Uterus (tissue), 2 donors: ENCODE measurements at regions not wholly inside any gene's neighbourhood (a gene's known extent, or its start where the extent isn't known, plus 50 kb on each side); places are given as distances from the start of the nearest gene placed in this dataset.

Experiments used
- POLR2A ChIP-seq, 2 donors: fragments of 450-650 bp; IDR thresholded peaks; one replicate each; pipeline ENCODE4 v1.6.1; 2016; ENCODE audit warnings: antibody characterized with exemption in 2 of 2, mild to moderate bottlenecking in 1 of 2, moderate library complexity in 1 of 2
- TF ChIP-seq, protein P1 (sequence below), 4 experiments: fragments of 200-600 bp in 2 of 4; fragments of 450-650 bp in 2 of 4; sonication (generic) in 2 of 4; IDR thresholded peaks; one replicate each; pipeline ENCODE4 v1.5.1; 2016 to 2019; ENCODE audit warnings: antibody characterized with exemption in 4 of 4, mild to moderate bottlenecking in 2 of 4, moderate library complexity in 1 of 4

DNA sequence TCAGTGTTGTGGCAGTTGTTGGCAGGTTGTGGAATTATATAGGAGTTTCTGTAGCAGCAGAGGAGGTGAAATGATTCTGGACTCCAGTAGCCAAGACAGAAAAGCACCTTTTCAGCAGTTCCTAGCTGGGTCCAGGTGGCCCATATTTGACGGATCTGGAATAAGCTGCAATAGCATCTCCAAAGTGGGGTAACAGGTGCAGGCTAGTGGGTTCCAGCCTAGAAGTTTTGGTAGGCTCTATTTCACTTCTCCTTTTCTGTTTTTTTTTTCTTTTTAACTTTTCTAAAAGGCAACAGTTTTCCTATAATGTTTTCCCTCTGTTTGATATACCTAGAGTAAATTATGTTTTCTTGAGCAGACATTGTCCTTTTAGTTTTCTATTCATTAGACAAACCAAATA is 392.5 kb downstream of the C4orf33 start:
- TF ChIP-seq, protein P1, sequence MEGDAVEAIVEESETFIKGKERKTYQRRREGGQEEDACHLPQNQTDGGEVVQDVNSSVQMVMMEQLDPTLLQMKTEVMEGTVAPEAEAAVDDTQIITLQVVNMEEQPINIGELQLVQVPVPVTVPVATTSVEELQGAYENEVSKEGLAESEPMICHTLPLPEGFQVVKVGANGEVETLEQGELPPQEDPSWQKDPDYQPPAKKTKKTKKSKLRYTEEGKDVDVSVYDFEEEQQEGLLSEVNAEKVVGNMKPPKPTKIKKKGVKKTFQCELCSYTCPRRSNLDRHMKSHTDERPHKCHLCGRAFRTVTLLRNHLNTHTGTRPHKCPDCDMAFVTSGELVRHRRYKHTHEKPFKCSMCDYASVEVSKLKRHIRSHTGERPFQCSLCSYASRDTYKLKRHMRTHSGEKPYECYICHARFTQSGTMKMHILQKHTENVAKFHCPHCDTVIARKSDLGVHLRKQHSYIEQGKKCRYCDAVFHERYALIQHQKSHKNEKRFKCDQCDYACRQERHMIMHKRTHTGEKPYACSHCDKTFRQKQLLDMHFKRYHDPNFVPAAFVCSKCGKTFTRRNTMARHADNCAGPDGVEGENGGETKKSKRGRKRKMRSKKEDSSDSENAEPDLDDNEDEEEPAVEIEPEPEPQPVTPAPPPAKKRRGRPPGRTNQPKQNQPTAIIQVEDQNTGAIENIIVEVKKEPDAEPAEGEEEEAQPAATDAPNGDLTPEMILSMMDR (IDR thresholded peaks at IDR 0.05), result no peak
- TF ChIP-seq POLR2A (IDR thresholded peaks at IDR 0.05), result no peak
